HepG2 (cell line): ENCODE measurements at regions not wholly inside any gene's neighbourhood (a gene's known extent, or its start where the extent isn't known, plus 50 kb on each side); places are given as distances from the start of the nearest gene placed in this dataset.
A peak's percentile ranks its signal among the peaks of the same experiment; 100 is the strongest.

Source experiments
- ATAC-seq: fragments of 200-7000 bp; cut with Tn5 transposase; 3 replicates; pipeline ENCODE4 v1.9.1; 2020; ENCODE audit warnings: mild to moderate bottlenecking, moderate library complexity
- BruUV-seq: library from RNA; stranded (reverse); fragments of 400-500 nt; replicated peaks from 2 replicates; lab custom pipeline; 2021; lab: Mats Ljungman, UMichigan
- CTCF ChIA-PET: fragments of 300-600 bp; formaldehyde crosslinking; extraction: SDS; loops from one replicate; lab custom pipeline; 2021; ENCODE audit warnings: low total read pairs, inconsistent platforms, low intra/inter-chr PET ratio; lab: Yijun Ruan, JAX
- POLR2A ChIA-PET: fragments of 350-600 bp; sonication (Branson Sonifier 250); formaldehyde crosslinking; loops from one replicate; lab custom pipeline; 2020; ENCODE audit warnings: antibody characterized with exemption, inconsistent platforms; lab: Yijun Ruan, JAX
- DNase-seq: peaks from one replicate; pipeline ENCODE4 v3.0.0-alpha.2; 2015; ENCODE audit warnings: low spot score
- FAIRE-seq: peaks from 3 replicates; lab custom pipeline; 2011; peaks lifted over from hg19 to GRCh38; lab: Jason Lieb, UNC
- H2AFZ ChIP-seq: one replicate; pipeline ENCODE4 v1.6.1; 2011; ENCODE audit warnings: low read length, inconsistent platforms
- H3K27ac ChIP-seq: fragments of 300-600 bp; 3 replicates; pipeline ENCODE4 v1.8.0; 2011; ENCODE audit warnings: mixed run types, mild to moderate bottlenecking, mixed read lengths, low read length, inconsistent platforms; ENCODE audit not compliant: insufficient read depth; ENCODE audit errors: extremely low read length
- H3K27me3 ChIP-seq, 2 experiments: fragments of 200-600 bp in 1 of 2; 2 replicates in 1 of 2; 3 replicates in 1 of 2; pipeline versions ENCODE4 v1.6.0 to v1.8.0; 2011; ENCODE audit warnings: low read length in 2 of 2, mild to moderate bottlenecking in 2 of 2, moderate library complexity in 2 of 2, inconsistent platforms in 1 of 2; ENCODE audit not compliant: insufficient read depth in 2 of 2, control insufficient read depth in 1 of 2
- H3K36me3 ChIP-seq, 2 experiments: fragments of 200-600 bp in 1 of 2; replicated peaks in 1 of 2; 2 replicates in 1 of 2; 3 replicates in 1 of 2; pipeline versions ENCODE4 v1.5.1 to v1.8.0; 2011; ENCODE audit warnings: low read length in 2 of 2, inconsistent platforms in 1 of 2; ENCODE audit not compliant: insufficient read depth in 2 of 2, control insufficient read depth in 1 of 2
- H3K4me1 ChIP-seq: 2 replicates; pipeline ENCODE4 v1.5.1; 2012; ENCODE audit warnings: low read length, inconsistent platforms; ENCODE audit not compliant: insufficient read depth
- H3K4me2 ChIP-seq: 2 replicates; pipeline ENCODE4 v1.6.0; 2011; ENCODE audit warnings: low read depth, low read length, inconsistent platforms
- H3K4me3 ChIP-seq, 3 experiments: fragments of 200-600 bp in 1 of 3; sonication (generic), shearing (Covaris generic) in 1 of 3; replicated peaks in 1 of 3; 2 replicates each; pipeline ENCODE4 v1.5.1; 2011 to 2016; ENCODE audit warnings: low read length in 3 of 3, inconsistent platforms in 2 of 3, low read depth in 2 of 3, mild to moderate bottlenecking in 2 of 3, control low read depth in 1 of 3, mixed read lengths in 1 of 3; ENCODE audit not compliant: insufficient read depth in 1 of 3
- H3K79me2 ChIP-seq: one replicate; pipeline ENCODE4 v1.6.1; 2011; ENCODE audit warnings: low read length, inconsistent platforms; ENCODE audit not compliant: insufficient read depth
- H3K9ac ChIP-seq: 2 replicates; pipeline ENCODE4 v1.6.0; 2011; ENCODE audit warnings: mild to moderate bottlenecking, low read depth, low read length, inconsistent platforms; ENCODE audit not compliant: insufficient read depth
- H3K9me3 ChIP-seq: 2 replicates; pipeline ENCODE4 v1.5.1; 2012; ENCODE audit warnings: mild to moderate bottlenecking, low read length
- H4K20me1 ChIP-seq: 2 replicates; pipeline ENCODE4 v1.6.0; 2011; ENCODE audit warnings: inconsistent platforms, mild to moderate bottlenecking, low read length, moderate library complexity; ENCODE audit not compliant: insufficient read depth
- CEBPB ChIP-seq: IDR thresholded peaks from 2 replicates; pipeline ENCODE4 v1.6.1; 2011; ENCODE audit warnings: low read depth, low read length, improper control_type of control experiment, borderline replicate concordance
- DPF2 ChIP-seq: sonication (generic); formaldehyde crosslinking; IDR thresholded peaks from 2 replicates; pipeline ENCODE4 v1.4.0; 2020; ENCODE audit warnings: mild to moderate bottlenecking, low read depth, missing genetic modification reagents, borderline replicate concordance
- GABPA ChIP-seq, 2 experiments: IDR thresholded peaks; 2 replicates each; pipeline ENCODE4 v1.6.1; 2011 to 2016; ENCODE audit warnings: low read depth in 2 of 2, low read length in 1 of 2, missing biosample characterization in 1 of 2, missing genetic modification characterization in 1 of 2
- MAFG ChIP-seq: sonication (generic); formaldehyde crosslinking; IDR thresholded peaks from 2 replicates; pipeline ENCODE4 v1.5.1; 2020; ENCODE audit warnings: mild to moderate bottlenecking, missing genetic modification reagents
- PREB ChIP-seq: sonication (generic); formaldehyde crosslinking; IDR thresholded peaks from 2 replicates; pipeline ENCODE4 v1.4.0; 2020; ENCODE audit warnings: missing genetic modification reagents
- ZHX2 ChIP-seq, 2 experiments: sonication (generic) in 1 of 2; formaldehyde crosslinking in 1 of 2; IDR thresholded peaks; 2 replicates each; pipeline versions ENCODE4 v1.6.1 to v1.9.0; 2014 to 2022; ENCODE audit warnings: antibody characterized with exemption in 1 of 2, borderline replicate concordance in 1 of 2, inconsistent platforms in 1 of 2, low read depth in 1 of 2, missing genetic modification reagents in 1 of 2
- ZKSCAN1 ChIP-seq: fragments of 150-350 bp; IDR thresholded peaks from 2 replicates; pipeline ENCODE4 v1.6.1; 2014; ENCODE audit warnings: low read length
- ZNF318 ChIP-seq: sonication (generic); formaldehyde crosslinking; IDR thresholded peaks from 2 replicates; pipeline ENCODE4 v1.4.0; 2020; ENCODE audit warnings: mild to moderate bottlenecking, missing genetic modification reagents
- ZNF761 ChIP-seq: sonication (generic); formaldehyde crosslinking; conservative IDR thresholded peaks from 2 replicates; pipeline ENCODE4 v1.4.0; 2020; ENCODE audit warnings: mild to moderate bottlenecking, missing genetic modification reagents
- WGBS: methylation state at CpG from one replicate; pipeline ENCODE4 v1.1.6; 2017; ENCODE audit warnings: low lambda C conversion rate; 5-methylcytosine and 5-hydroxymethylcytosine counted together
- in situ Hi-C: cut with HindIII; loops from 2 replicates; pipeline ENCODE4 v1.10.0; 2017; ENCODE audit warnings: low pct_unique_long_range_greater_than_20kb; ENCODE audit not compliant: extremely low pct_ligation_motif_present
- intact Hi-C: fragments of 100-400 bp; cut with micrococcal nuclease; formaldehyde crosslinking; loops from one replicate; pipeline ENCODE4 v1.10.0; 2022; ENCODE audit not compliant: unreplicated experiment

GRCh38 chr20:51970858-51971257 is 168.5 kb upstream of the SALL4 start:
- Histone ChIP-seq H3K27ac (no peak overlapping the region), H3K4me3 (no peak overlapping the region), H3K9me3 (no peaks in the 10 kb centered on the region), H3K4me1 (peaks cover 11% of the 10 kb centered on the region), H4K20me1 (no peaks in the 10 kb centered on the region), H3K4me2 (no peak overlapping the region), H3K9ac (no peak overlapping the region), H3K27me3 (no peaks in the 10 kb centered on the region), H2AFZ (no peak overlapping the region), H3K36me3 (no peaks in the 10 kb centered on the region), H3K79me2 (no peaks in the 10 kb centered on the region)
- ChIA-PET CTCF (no interaction called here), POLR2A (no interaction called here)
- FAIRE-seq (no peak), ATAC-seq (no peak), DNase-seq (no peak)
- WGBS: 72% methylated on average over 10 of the region's 10 CpGs
- intact Hi-C loops (no loop called here), in situ Hi-C loops (no loop called here)
- no TSS peak for BruUV-seq
- TF ChIP-seq MAFG (no peak), ZNF761 (CRISPR knock-in tag) (no peak), ZHX2 (IDR thresholded peaks at IDR 0.05; ENCODE audit: low read depth) (no peak), ZHX2 (CRISPR knock-in tag; IDR thresholded peaks at IDR 0.05; ENCODE audit: borderline replicate concordance) (no peak), PREB (CRISPR knock-in tag) (no peak), DPF2 (CRISPR knock-in tag) (no peak), GABPA (IDR thresholded peaks at IDR 0.05; ENCODE audit: low read depth, low read length) (no peak), GABPA (CRISPR knock-in tag; IDR thresholded peaks at IDR 0.05; ENCODE audit: low read depth) (no peak), CEBPB (peak; percentile 73), ZKSCAN1 (peak; percentile 36; the same call in 1 of the 2 replicates), ZNF318 (CRISPR knock-in tag) (no peak)
